ENCODE measurements at regions not wholly inside any gene's neighbourhood (a gene's known extent, or its start where the extent isn't known, plus 50 kb on each side); places are given as distances from the start of the nearest gene placed in this dataset.

GRCh38 chrX:113058634-113059033 is 218.0 kb upstream of the AMOT start:
- Mint-ChIP-seq H3K9me3 (no peaks in the 10 kb centered on the region), H3K4me3 (no peak overlapping the region), H3K36me3 (ENCODE audit: low read depth) (no peaks in the 10 kb centered on the region), H3K27ac (no peak overlapping the region), H3K27me3 (no peaks in the 10 kb centered on the region), H3K4me1 (no peaks in the 10 kb centered on the region)
- TF ChIP-seq CTCF (IDR thresholded peaks at IDR 0.05) = no peak
- intact Hi-C loops (cut with micrococcal nuclease) = no loop called here
- ChIA-PET CTCF (no interaction called here), POLR2A (no interaction called here)
- ATAC-seq (ENCODE audit: low read depth) (no peak), DNase-seq (no peak)

- H3K4me3 Mint-ChIP-seq = no peak overlapping the region
- ATAC-seq (ENCODE audit: low read depth) (no peak), DNase-seq (no peak)
- no peak overlapping the region for H3K27ac Mint-ChIP-seq
- ChIA-PET POLR2A (no interaction called here), CTCF (no interaction called here)
- intact Hi-C loops (cut with micrococcal nuclease) = no loop called here
- H3K27me3 Mint-ChIP-seq = no peaks in the 10 kb centered on the region
- no peak for TF ChIP-seq CTCF (IDR thresholded peaks at IDR 0.05)
- H3K9me3 Mint-ChIP-seq = peaks cover 2% of the 10 kb centered on the region
- H3K4me1 Mint-ChIP-seq = no peaks in the 10 kb centered on the region
- no peaks in the 10 kb centered on the region for H3K36me3 Mint-ChIP-seq (ENCODE audit: low read depth)
Observed at GRCh38 chrX:113048896-113049295, 208.3 kb upstream of the AMOT start.

GRCh38 chrX:113048480-113048879 is 207.8 kb upstream of the AMOT start:
- Mint-ChIP-seq H3K9me3 (peaks cover 2% of the 10 kb centered on the region), H3K36me3 (ENCODE audit: low read depth) (no peaks in the 10 kb centered on the region), H3K27me3 (no peaks in the 10 kb centered on the region), H3K4me3 (no peak overlapping the region), H3K4me1 (no peaks in the 10 kb centered on the region), H3K27ac (no peak overlapping the region)
- intact Hi-C loops (cut with micrococcal nuclease) = no loop called here
- no peak for TF ChIP-seq CTCF (IDR thresholded peaks at IDR 0.05)
- ChIA-PET CTCF (no interaction called here), POLR2A (no interaction called here)
- DNase-seq (no peak), ATAC-seq (ENCODE audit: low read depth) (no peak)

GRCh38 chrX:113033966-113034680 is 193.5 kb upstream of the AMOT start:
- DNase-seq (no peak), ATAC-seq (ENCODE audit: low read depth) (no peak)
- peaks cover 2% of the 10 kb centered on the region for H3K9me3 Mint-ChIP-seq
- H3K27ac Mint-ChIP-seq = no peak overlapping the region
- intact Hi-C loops (cut with micrococcal nuclease) = no loop called here
- no peak overlapping the region for H3K4me3 Mint-ChIP-seq
- no peaks in the 10 kb centered on the region for H3K36me3 Mint-ChIP-seq (ENCODE audit: low read depth)
- ChIA-PET POLR2A (no interaction called here), CTCF (no interaction called here)
- H3K4me1 Mint-ChIP-seq = no peaks in the 10 kb centered on the region
- H3K27me3 Mint-ChIP-seq = no peaks in the 10 kb centered on the region
- TF ChIP-seq CTCF (IDR thresholded peaks at IDR 0.05) = no peak

- no peaks in the 10 kb centered on the region for H3K4me1 Mint-ChIP-seq
- ATAC-seq (ENCODE audit: low read depth) (no peak), DNase-seq (no peak)
- no peaks in the 10 kb centered on the region for H3K36me3 Mint-ChIP-seq (ENCODE audit: low read depth)
- H3K27ac Mint-ChIP-seq = no peak overlapping the region
- no peak overlapping the region for H3K4me3 Mint-ChIP-seq
- intact Hi-C loops (cut with micrococcal nuclease) = no loop called here
- H3K9me3 Mint-ChIP-seq = no peaks in the 10 kb centered on the region
- CTCF ChIA-PET = no interaction called here
- POLR2A ChIA-PET = no interaction called here
- no peaks in the 10 kb centered on the region for H3K27me3 Mint-ChIP-seq
- no peak for TF ChIP-seq CTCF (IDR thresholded peaks at IDR 0.05)
Observed at GRCh38 chrX:113019958-113020357, 179.3 kb upstream of the AMOT start.
